WTC11 (cell line): ENCODE measurements at regions not wholly inside any gene's neighbourhood (a gene's known extent, or its start where the extent isn't known, plus 50 kb on each side); places are given as distances from the start of the nearest gene placed in this dataset.

ENCODE experiments used
- ATAC-seq: fragments of 200-7000 bp; cut with Tn5 transposase; 2 replicates; pipeline ENCODE4 v1.10.0; 2021; ENCODE audit warnings: mild to moderate bottlenecking, moderate library complexity
- CTCF ChIA-PET: fragments of 300-600 bp; sonication (Branson Sonifier 250); formaldehyde crosslinking; loops from one replicate; lab custom pipeline; 2021; ENCODE audit warnings: antibody characterized with exemption; lab: Charles Lee
- POLR2A ChIA-PET: fragments of 350-600 bp; sonication (Branson Sonifier 250); formaldehyde crosslinking; loops from one replicate; lab custom pipeline; 2021; ENCODE audit warnings: antibody characterized with exemption; lab: Charles Lee
- DNase-seq: peaks from one replicate; pipeline ENCODE4 v3.0.0; 2021; ENCODE audit warnings: low spot score
- H3K27ac Mint-ChIP-seq: 2 replicates; pipeline ENCODE4 v1.8.0; 2021; ENCODE audit warnings: mixed read lengths
- H3K27me3 Mint-ChIP-seq: 2 replicates; pipeline ENCODE4 v1.8.0; 2021; ENCODE audit warnings: low read depth, mild to moderate bottlenecking, moderate library complexity, mixed read lengths
- H3K36me3 Mint-ChIP-seq: 2 replicates; pipeline ENCODE4 v1.8.0; 2021; ENCODE audit warnings: mixed read lengths
- H3K4me1 Mint-ChIP-seq: 2 replicates; pipeline ENCODE4 v1.8.0; 2022; ENCODE audit warnings: mixed read lengths
- H3K4me3 Mint-ChIP-seq: 2 replicates; pipeline ENCODE4 v1.8.0; 2021; ENCODE audit warnings: mild to moderate bottlenecking, moderate library complexity, mixed read lengths
- H3K9me3 Mint-ChIP-seq: 2 replicates; pipeline ENCODE4 v1.8.0; 2021; ENCODE audit warnings: mixed read lengths
- CREB1 ChIP-seq: sonication (generic); formaldehyde crosslinking; IDR thresholded peaks from 2 replicates; pipeline ENCODE4 v1.8.0; 2023; ENCODE audit warnings: mild to moderate bottlenecking, missing genetic modification reagents
- GRHL2 ChIP-seq: fragments of 250-450 bp; sonication (Bioruptor Pico); IDR thresholded peaks from 2 replicates; pipeline ENCODE4 v1.8.0; 2022; ENCODE audit warnings: mild to moderate bottlenecking, moderate library complexity; ENCODE audit not compliant: insufficient replicate concordance, severe bottlenecking
- IRF2 ChIP-seq: sonication (generic); formaldehyde crosslinking; IDR thresholded peaks from 2 replicates; pipeline ENCODE4 v1.8.0; 2022; ENCODE audit warnings: low read depth, missing genetic modification reagents, borderline replicate concordance
- MYBL2 ChIP-seq: sonication (generic); formaldehyde crosslinking; IDR thresholded peaks from 2 replicates; pipeline ENCODE4 v1.8.1; 2023; ENCODE audit warnings: mild to moderate bottlenecking, moderate library complexity, missing genetic modification reagents
- NFYB ChIP-seq: sonication (generic); formaldehyde crosslinking; conservative IDR thresholded peaks from 2 replicates; pipeline ENCODE4 v1.8.0; 2022; ENCODE audit warnings: low read depth, missing genetic modification reagents
- NR2C2 ChIP-seq: sonication (generic); formaldehyde crosslinking; IDR thresholded peaks from 2 replicates; pipeline ENCODE4 v1.8.0; 2022; ENCODE audit warnings: mild to moderate bottlenecking, missing genetic modification reagents
- TP53 ChIP-seq: sonication (generic); formaldehyde crosslinking; IDR thresholded peaks from 2 replicates; pipeline ENCODE4 v1.8.1; 2023; ENCODE audit warnings: mild to moderate bottlenecking, missing genetic modification reagents
- TF ChIP-seq, protein P1 (sequence below): fragments of 250-450 bp; sonication (Bioruptor Pico); IDR thresholded peaks from 2 replicates; pipeline ENCODE4 v1.9.0; 2021; ENCODE audit warnings: mild to moderate bottlenecking
- TF ChIP-seq, protein P2 (sequence below): sonication (generic); formaldehyde crosslinking; conservative IDR thresholded peaks from 2 replicates; pipeline ENCODE4 v1.8.1; 2022; ENCODE audit warnings: mild to moderate bottlenecking, missing genetic modification reagents
- TF ChIP-seq, protein P3 (sequence below): sonication (generic); formaldehyde crosslinking; IDR thresholded peaks from 2 replicates; pipeline ENCODE4 v1.8.0; 2022; ENCODE audit warnings: mild to moderate bottlenecking, missing genetic modification reagents
- TF ChIP-seq, protein P4 (sequence below): sonication (generic); formaldehyde crosslinking; IDR thresholded peaks from 2 replicates; pipeline ENCODE4 v1.8.1; 2023; ENCODE audit warnings: mild to moderate bottlenecking, missing genetic modification reagents
- TF ChIP-seq, protein P5 (sequence below): fragments of 250-450 bp; sonication (Bioruptor Pico); IDR thresholded peaks from 2 replicates; pipeline ENCODE4 v1.9.0; 2021; ENCODE audit warnings: mild to moderate bottlenecking
- TF ChIP-seq, protein P6 (sequence below): sonication (generic); formaldehyde crosslinking; IDR thresholded peaks from 2 replicates; pipeline ENCODE4 v1.8.0; 2022; ENCODE audit warnings: missing genetic modification reagents
- TF ChIP-seq, protein P7 (sequence below): sonication (generic); formaldehyde crosslinking; IDR thresholded peaks from 2 replicates; pipeline ENCODE4 v1.8.1; 2023; ENCODE audit warnings: mild to moderate bottlenecking, missing genetic modification reagents, moderate library complexity
- TF ChIP-seq, protein P8 (sequence below): sonication (generic); formaldehyde crosslinking; IDR thresholded peaks from 2 replicates; pipeline ENCODE4 v1.8.1; 2023; ENCODE audit warnings: mild to moderate bottlenecking, missing genetic modification reagents
- TF ChIP-seq, protein P9 (sequence below): sonication (generic); formaldehyde crosslinking; IDR thresholded peaks from 2 replicates; pipeline ENCODE4 v1.8.1; 2023; ENCODE audit warnings: mild to moderate bottlenecking, moderate library complexity, missing genetic modification reagents
- TF ChIP-seq, protein P10 (sequence below): sonication (generic); formaldehyde crosslinking; IDR thresholded peaks from 2 replicates; pipeline ENCODE4 v1.8.0; 2022; ENCODE audit warnings: mild to moderate bottlenecking, missing genetic modification reagents

DNA sequence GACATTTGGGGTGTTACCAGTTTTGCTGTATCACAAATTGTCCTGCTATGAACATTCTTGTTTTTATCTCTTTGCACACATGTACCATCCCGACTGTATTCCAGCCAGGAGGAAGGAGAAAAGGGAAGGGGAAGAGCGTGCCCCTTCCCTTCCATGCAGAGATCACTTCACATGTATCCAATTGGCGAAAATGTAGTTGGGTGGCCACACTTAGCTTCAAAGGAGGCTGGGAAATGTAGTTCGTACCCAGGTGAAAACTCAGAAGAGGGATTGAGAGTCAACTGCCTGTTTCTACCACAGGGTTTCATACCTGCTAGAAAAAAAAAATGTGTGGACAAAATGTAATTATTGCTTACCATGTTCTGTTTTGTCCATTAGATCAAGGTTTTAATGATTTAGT, 189.1 kb upstream of the PELI2 start:
- CTCF ChIA-PET: no interaction called here
- Mint-ChIP-seq H3K36me3 (peaks cover 7% of the 10 kb centered on the region), H3K4me3 (peak overlapping the region; percentile 53), H3K9me3 (peaks cover 9% of the 10 kb centered on the region), H3K27ac (no peak overlapping the region), H3K4me1 (peaks cover 29% of the 10 kb centered on the region), H3K27me3 (no peaks in the 10 kb centered on the region)
- POLR2A ChIA-PET: interaction anchor here (0.5 kb wide), 1 partner anchor 30 kb away, joined by 3 read pairs; no protein-coding TSS in a partner anchor
- ATAC-seq (peak; percentile 79), DNase-seq (no peak)
- TF ChIP-seq MYBL2 (CRISPR knock-in tag) (no peak), NFYB (CRISPR knock-in tag) (peak; percentile 69)
- TF ChIP-seq, protein P1, sequence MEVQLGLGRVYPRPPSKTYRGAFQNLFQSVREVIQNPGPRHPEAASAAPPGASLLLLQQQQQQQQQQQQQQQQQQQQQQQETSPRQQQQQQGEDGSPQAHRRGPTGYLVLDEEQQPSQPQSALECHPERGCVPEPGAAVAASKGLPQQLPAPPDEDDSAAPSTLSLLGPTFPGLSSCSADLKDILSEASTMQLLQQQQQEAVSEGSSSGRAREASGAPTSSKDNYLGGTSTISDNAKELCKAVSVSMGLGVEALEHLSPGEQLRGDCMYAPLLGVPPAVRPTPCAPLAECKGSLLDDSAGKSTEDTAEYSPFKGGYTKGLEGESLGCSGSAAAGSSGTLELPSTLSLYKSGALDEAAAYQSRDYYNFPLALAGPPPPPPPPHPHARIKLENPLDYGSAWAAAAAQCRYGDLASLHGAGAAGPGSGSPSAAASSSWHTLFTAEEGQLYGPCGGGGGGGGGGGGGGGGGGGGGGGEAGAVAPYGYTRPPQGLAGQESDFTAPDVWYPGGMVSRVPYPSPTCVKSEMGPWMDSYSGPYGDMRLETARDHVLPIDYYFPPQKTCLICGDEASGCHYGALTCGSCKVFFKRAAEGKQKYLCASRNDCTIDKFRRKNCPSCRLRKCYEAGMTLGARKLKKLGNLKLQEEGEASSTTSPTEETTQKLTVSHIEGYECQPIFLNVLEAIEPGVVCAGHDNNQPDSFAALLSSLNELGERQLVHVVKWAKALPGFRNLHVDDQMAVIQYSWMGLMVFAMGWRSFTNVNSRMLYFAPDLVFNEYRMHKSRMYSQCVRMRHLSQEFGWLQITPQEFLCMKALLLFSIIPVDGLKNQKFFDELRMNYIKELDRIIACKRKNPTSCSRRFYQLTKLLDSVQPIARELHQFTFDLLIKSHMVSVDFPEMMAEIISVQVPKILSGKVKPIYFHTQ (CRISPR knock-in tag): no peak

DNA sequence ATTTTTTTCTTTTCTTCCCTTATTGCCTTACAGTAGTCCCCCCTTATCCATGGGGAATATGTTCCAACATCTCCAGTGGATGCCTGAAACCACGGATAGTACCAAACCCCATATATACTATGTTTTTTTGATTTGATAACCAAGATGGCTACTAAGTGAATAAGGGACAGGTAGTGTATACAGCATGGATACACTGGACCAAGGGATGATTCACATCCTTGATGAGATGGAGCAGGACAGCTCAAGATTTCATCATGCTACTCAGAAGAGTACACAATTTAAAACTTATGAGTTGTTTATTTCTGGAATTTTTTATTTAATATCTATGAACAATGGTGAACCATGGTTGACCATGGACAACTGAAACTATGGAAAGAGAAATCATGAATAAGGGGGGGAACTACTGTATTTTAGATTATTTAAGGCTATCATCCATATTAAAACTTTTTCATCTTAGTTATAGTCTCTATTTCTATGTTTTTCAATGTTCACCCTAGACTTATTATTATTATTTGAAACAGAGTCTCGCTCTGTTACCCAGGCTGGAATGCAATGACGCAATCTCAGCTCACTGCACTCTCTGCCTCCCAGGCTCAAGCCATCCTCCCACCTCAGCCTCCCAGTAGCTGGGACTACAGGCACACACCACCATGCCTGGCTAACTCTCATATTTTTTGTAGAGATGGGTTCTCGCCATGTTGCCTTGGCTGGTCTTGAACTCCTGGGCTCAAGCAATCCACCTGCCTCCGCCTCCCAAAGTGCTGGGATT, 188.0 kb upstream of the PELI2 start:
- ATAC-seq: no peak
- DNase-seq: no peak
- peaks cover 20% of the 10 kb centered on the region for H3K4me1 Mint-ChIP-seq
- peaks cover 11% of the 10 kb centered on the region for H3K36me3 Mint-ChIP-seq
- POLR2A ChIA-PET: no interaction called here
- TF ChIP-seq, protein P2, sequence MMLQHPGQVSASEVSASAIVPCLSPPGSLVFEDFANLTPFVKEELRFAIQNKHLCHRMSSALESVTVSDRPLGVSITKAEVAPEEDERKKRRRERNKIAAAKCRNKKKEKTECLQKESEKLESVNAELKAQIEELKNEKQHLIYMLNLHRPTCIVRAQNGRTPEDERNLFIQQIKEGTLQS (CRISPR knock-in tag): no peak
- TF ChIP-seq, protein P3, sequence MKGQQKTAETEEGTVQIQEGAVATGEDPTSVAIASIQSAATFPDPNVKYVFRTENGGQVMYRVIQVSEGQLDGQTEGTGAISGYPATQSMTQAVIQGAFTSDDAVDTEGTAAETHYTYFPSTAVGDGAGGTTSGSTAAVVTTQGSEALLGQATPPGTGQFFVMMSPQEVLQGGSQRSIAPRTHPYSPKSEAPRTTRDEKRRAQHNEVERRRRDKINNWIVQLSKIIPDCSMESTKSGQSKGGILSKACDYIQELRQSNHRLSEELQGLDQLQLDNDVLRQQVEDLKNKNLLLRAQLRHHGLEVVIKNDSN (CRISPR knock-in tag): no peak
- TF ChIP-seq NR2C2: no peak
- no peak for TF ChIP-seq CREB1 (CRISPR knock-in tag)
- no peak for TF ChIP-seq TP53 (CRISPR knock-in tag)
- TF ChIP-seq GRHL2 (CRISPR knock-in tag): no peak
- TF ChIP-seq, protein P4, sequence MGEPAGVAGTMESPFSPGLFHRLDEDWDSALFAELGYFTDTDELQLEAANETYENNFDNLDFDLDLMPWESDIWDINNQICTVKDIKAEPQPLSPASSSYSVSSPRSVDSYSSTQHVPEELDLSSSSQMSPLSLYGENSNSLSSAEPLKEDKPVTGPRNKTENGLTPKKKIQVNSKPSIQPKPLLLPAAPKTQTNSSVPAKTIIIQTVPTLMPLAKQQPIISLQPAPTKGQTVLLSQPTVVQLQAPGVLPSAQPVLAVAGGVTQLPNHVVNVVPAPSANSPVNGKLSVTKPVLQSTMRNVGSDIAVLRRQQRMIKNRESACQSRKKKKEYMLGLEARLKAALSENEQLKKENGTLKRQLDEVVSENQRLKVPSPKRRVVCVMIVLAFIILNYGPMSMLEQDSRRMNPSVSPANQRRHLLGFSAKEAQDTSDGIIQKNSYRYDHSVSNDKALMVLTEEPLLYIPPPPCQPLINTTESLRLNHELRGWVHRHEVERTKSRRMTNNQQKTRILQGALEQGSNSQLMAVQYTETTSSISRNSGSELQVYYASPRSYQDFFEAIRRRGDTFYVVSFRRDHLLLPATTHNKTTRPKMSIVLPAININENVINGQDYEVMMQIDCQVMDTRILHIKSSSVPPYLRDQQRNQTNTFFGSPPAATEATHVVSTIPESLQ (CRISPR knock-in tag): no peak
- TF ChIP-seq, protein P5, sequence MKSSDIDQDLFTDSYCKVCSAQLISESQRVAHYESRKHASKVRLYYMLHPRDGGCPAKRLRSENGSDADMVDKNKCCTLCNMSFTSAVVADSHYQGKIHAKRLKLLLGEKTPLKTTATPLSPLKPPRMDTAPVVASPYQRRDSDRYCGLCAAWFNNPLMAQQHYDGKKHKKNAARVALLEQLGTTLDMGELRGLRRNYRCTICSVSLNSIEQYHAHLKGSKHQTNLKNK (CRISPR knock-in tag): no peak
- TF ChIP-seq, protein P6, sequence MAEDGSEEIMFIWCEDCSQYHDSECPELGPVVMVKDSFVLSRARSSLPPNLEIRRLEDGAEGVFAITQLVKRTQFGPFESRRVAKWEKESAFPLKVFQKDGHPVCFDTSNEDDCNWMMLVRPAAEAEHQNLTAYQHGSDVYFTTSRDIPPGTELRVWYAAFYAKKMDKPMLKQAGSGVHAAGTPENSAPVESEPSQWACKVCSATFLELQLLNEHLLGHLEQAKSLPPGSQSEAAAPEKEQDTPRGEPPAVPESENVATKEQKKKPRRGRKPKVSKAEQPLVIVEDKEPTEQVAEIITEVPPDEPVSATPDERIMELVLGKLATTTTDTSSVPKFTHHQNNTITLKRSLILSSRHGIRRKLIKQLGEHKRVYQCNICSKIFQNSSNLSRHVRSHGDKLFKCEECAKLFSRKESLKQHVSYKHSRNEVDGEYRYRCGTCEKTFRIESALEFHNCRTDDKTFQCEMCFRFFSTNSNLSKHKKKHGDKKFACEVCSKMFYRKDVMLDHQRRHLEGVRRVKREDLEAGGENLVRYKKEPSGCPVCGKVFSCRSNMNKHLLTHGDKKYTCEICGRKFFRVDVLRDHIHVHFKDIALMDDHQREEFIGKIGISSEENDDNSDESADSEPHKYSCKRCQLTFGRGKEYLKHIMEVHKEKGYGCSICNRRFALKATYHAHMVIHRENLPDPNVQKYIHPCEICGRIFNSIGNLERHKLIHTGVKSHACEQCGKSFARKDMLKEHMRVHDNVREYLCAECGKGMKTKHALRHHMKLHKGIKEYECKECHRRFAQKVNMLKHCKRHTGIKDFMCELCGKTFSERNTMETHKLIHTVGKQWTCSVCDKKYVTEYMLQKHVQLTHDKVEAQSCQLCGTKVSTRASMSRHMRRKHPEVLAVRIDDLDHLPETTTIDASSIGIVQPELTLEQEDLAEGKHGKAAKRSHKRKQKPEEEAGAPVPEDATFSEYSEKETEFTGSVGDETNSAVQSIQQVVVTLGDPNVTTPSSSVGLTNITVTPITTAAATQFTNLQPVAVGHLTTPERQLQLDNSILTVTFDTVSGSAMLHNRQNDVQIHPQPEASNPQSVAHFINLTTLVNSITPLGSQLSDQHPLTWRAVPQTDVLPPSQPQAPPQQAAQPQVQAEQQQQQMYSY: no peak
- TF ChIP-seq, protein P7, sequence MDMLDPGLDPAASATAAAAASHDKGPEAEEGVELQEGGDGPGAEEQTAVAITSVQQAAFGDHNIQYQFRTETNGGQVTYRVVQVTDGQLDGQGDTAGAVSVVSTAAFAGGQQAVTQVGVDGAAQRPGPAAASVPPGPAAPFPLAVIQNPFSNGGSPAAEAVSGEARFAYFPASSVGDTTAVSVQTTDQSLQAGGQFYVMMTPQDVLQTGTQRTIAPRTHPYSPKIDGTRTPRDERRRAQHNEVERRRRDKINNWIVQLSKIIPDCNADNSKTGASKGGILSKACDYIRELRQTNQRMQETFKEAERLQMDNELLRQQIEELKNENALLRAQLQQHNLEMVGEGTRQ (CRISPR knock-in tag): no peak
- TF ChIP-seq, protein P8, sequence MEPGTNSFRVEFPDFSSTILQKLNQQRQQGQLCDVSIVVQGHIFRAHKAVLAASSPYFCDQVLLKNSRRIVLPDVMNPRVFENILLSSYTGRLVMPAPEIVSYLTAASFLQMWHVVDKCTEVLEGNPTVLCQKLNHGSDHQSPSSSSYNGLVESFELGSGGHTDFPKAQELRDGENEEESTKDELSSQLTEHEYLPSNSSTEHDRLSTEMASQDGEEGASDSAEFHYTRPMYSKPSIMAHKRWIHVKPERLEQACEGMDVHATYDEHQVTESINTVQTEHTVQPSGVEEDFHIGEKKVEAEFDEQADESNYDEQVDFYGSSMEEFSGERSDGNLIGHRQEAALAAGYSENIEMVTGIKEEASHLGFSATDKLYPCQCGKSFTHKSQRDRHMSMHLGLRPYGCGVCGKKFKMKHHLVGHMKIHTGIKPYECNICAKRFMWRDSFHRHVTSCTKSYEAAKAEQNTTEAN: no peak
- no peak for TF ChIP-seq IRF2 (CRISPR knock-in tag)
- TF ChIP-seq, protein P9, sequence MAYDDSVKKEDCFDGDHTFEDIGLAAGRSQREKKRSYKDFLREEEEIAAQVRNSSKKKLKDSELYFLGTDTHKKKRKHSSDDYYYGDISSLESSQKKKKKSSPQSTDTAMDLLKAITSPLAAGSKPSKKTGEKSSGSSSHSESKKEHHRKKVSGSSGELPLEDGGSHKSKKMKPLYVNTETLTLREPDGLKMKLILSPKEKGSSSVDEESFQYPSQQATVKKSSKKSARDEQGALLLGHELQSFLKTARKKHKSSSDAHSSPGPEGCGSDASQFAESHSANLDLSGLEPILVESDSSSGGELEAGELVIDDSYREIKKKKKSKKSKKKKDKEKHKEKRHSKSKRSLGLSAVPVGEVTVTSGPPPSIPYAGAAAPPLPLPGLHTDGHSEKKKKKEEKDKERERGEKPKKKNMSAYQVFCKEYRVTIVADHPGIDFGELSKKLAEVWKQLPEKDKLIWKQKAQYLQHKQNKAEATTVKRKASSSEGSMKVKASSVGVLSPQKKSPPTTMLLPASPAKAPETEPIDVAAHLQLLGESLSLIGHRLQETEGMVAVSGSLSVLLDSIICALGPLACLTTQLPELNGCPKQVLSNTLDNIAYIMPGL (CRISPR knock-in tag): no peak
- TF ChIP-seq, protein P10, sequence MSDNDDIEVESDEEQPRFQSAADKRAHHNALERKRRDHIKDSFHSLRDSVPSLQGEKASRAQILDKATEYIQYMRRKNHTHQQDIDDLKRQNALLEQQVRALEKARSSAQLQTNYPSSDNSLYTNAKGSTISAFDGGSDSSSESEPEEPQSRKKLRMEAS: no peak
- peaks cover 13% of the 10 kb centered on the region for H3K9me3 Mint-ChIP-seq
- CTCF ChIA-PET: no interaction called here
- no peaks in the 10 kb centered on the region for H3K27me3 Mint-ChIP-seq
- H3K4me3 Mint-ChIP-seq: no peak overlapping the region
- no peak overlapping the region for H3K27ac Mint-ChIP-seq
